ENCODE measurements at regions not wholly inside any gene's neighbourhood (a gene's known extent, or its start where the extent isn't known, plus 50 kb on each side); places are given as distances from the start of the nearest gene placed in this dataset.
"Not testable (repeated sequence)": the region's sequence is repeated elsewhere in the genome, so short reads cannot be mapped to it uniquely, and the experiment has no call there.

GRCh38 chr10:3955955-3956617 lies 171.1 kb upstream of the KLF6 start:
- Histone ChIP-seq H4K20me1 (ENCODE audit: insufficient read depth, poor library complexity, severe bottlenecking) (no peaks in the 10 kb centered on the region), H3K4me3 (no peak overlapping the region), H3K79me2 (no peaks in the 10 kb centered on the region), H3K4me2 (no peak overlapping the region), H3K9me3 (ENCODE audit: low read depth) (no peaks in the 10 kb centered on the region), H3K4me1 (ENCODE audit: insufficient read depth) (no peaks in the 10 kb centered on the region), H3K36me3 (replicated peaks; ENCODE audit: insufficient read depth, low read depth) (no peaks in the 10 kb centered on the region), H2AFZ (no peak overlapping the region), H3K27ac (no peak overlapping the region), H3K9me2 (replicated peaks; ENCODE audit: insufficient read depth) (no peaks in the 10 kb centered on the region), H3K27me3 (no peaks in the 10 kb centered on the region)
- WGBS (ENCODE audit: low lambda C conversion rate, missing lambda C conversion rate), result 70% methylated on average over 13 of the region's 13 CpGs
- no peak for DNase-seq (ENCODE audit: low spot score)
- no peak for TF ChIP-seq EZH2 (IDR thresholded peaks at IDR 0.05; ENCODE audit: borderline replicate concordance)
- no peak for TF ChIP-seq CTCF (IDR thresholded peaks at IDR 0.05; ENCODE audit: poor library complexity)
- no peak for TF ChIP-seq EZH2phosphoT487 (IDR thresholded peaks at IDR 0.05; ENCODE audit: low read depth, severe bottlenecking, unreplicated experiment)

- peak; percentile 37 for DNase-seq (ENCODE audit: low spot score)
- no peak overlapping the region for H3K4me2 ChIP-seq
- no peak overlapping the region for H2AFZ ChIP-seq
- no peak overlapping the region for H3K27ac ChIP-seq
- H3K27me3 ChIP-seq, result no peaks in the 10 kb centered on the region
- no peaks in the 10 kb centered on the region for H3K9me2 ChIP-seq (replicated peaks; ENCODE audit: insufficient read depth)
- H4K20me1 ChIP-seq (ENCODE audit: insufficient read depth, poor library complexity, severe bottlenecking), result no peaks in the 10 kb centered on the region
- no peak overlapping the region for H3K4me3 ChIP-seq
- no peaks in the 10 kb centered on the region for H3K4me1 ChIP-seq (ENCODE audit: insufficient read depth)
- no peaks in the 10 kb centered on the region for H3K9me3 ChIP-seq (ENCODE audit: low read depth)
- no peaks in the 10 kb centered on the region for H3K36me3 ChIP-seq (replicated peaks; ENCODE audit: insufficient read depth, low read depth)
- no peak for TF ChIP-seq EZH2phosphoT487 (IDR thresholded peaks at IDR 0.05; ENCODE audit: low read depth, severe bottlenecking, unreplicated experiment)
- TF ChIP-seq CTCF (IDR thresholded peaks at IDR 0.05; ENCODE audit: poor library complexity), result no peak
- no peak for TF ChIP-seq EZH2 (IDR thresholded peaks at IDR 0.05; ENCODE audit: borderline replicate concordance)
- WGBS (ENCODE audit: low lambda C conversion rate, missing lambda C conversion rate), result 61% methylated on average over 13 of the region's 13 CpGs
- no peaks in the 10 kb centered on the region for H3K79me2 ChIP-seq
Measured at GRCh38 chr10:3955493-3955892, 170.5 kb upstream of the KLF6 start.

- 86% methylated on average over 4 of the region's 4 CpGs for whole genome bisulfite sequencing (ENCODE audit: low lambda C conversion rate, missing lambda C conversion rate)
Measured at GRCh38 chr10:3954615-3955014, 169.6 kb upstream of the KLF6 start.

GRCh38 chr10:3954007-3954406 lies 169.0 kb upstream of the KLF6 start:
- not testable (repeated sequence) for H3K9me3 ChIP-seq (ENCODE audit: low read depth); H2AFZ ChIP-seq; DNase-seq (ENCODE audit: low spot score); H3K4me2 ChIP-seq; H4K20me1 ChIP-seq (ENCODE audit: insufficient read depth, poor library complexity, severe bottlenecking); H3K79me2 ChIP-seq; H3K4me1 ChIP-seq (ENCODE audit: insufficient read depth); H3K9me2 ChIP-seq (replicated peaks; ENCODE audit: insufficient read depth); H3K27me3 ChIP-seq; H3K27ac ChIP-seq; H3K36me3 ChIP-seq (replicated peaks; ENCODE audit: insufficient read depth, low read depth); H3K4me3 ChIP-seq
- WGBS (ENCODE audit: low lambda C conversion rate, missing lambda C conversion rate), result 97% methylated on average over 1 of the region's 1 CpG

More at GRCh38 chr10:3954615-3955014, 169.6 kb upstream of the KLF6 start:
- H3K9me3 ChIP-seq (ENCODE audit: low read depth), result no peaks in the 10 kb centered on the region
- no peak overlapping the region for H2AFZ ChIP-seq
- no peaks in the 10 kb centered on the region for H3K9me2 ChIP-seq (replicated peaks; ENCODE audit: insufficient read depth)
- H3K27me3 ChIP-seq, result no peaks in the 10 kb centered on the region
- H3K27ac ChIP-seq, result no peak overlapping the region
- DNase-seq (ENCODE audit: low spot score), result no peak
- H3K36me3 ChIP-seq (replicated peaks; ENCODE audit: insufficient read depth, low read depth), result no peaks in the 10 kb centered on the region
- TF ChIP-seq EZH2phosphoT487 (IDR thresholded peaks at IDR 0.05; ENCODE audit: low read depth, severe bottlenecking, unreplicated experiment) (no peak), CTCF (IDR thresholded peaks at IDR 0.05; ENCODE audit: poor library complexity) (no peak), EZH2 (IDR thresholded peaks at IDR 0.05; ENCODE audit: borderline replicate concordance) (no peak)
- H3K79me2 ChIP-seq, result no peaks in the 10 kb centered on the region
- no peaks in the 10 kb centered on the region for H3K4me1 ChIP-seq (ENCODE audit: insufficient read depth)
- no peak overlapping the region for H3K4me2 ChIP-seq
- no peak overlapping the region for H3K4me3 ChIP-seq
- H4K20me1 ChIP-seq (ENCODE audit: insufficient read depth, poor library complexity, severe bottlenecking), result no peaks in the 10 kb centered on the region
